ENCODE measurements at regions not wholly inside any gene's neighbourhood (a gene's known extent, or its start where the extent isn't known, plus 50 kb on each side); places are given as distances from the start of the nearest gene placed in this dataset.

- TF ChIP-seq CTCF (IDR thresholded peaks at IDR 0.05; ENCODE audit: low read depth, low read length) (no peak), POLR2A (IDR thresholded peaks at IDR 0.05; ENCODE audit: extremely low read depth, insufficient read length) (no peak), MYC (IDR thresholded peaks at IDR 0.05; ENCODE audit: low read depth, low read length) (no peak), MAX (IDR thresholded peaks at IDR 0.05; ENCODE audit: low read depth, low read length) (no peak)
- no peak overlapping the region for H3K4me3 ChIP-seq (ENCODE audit: low read depth, low read length)
- no peak for DNase-seq (ENCODE audit: low read depth)
These were observed 113.0 kb upstream of the TMPRSS2 start for GRCh38 chr21:41620982-41621381.

- no peak for TF ChIP-seq MAX (IDR thresholded peaks at IDR 0.05; ENCODE audit: low read depth, low read length)
- no peak for TF ChIP-seq POLR2A (IDR thresholded peaks at IDR 0.05; ENCODE audit: extremely low read depth, insufficient read length)
- no peak for TF ChIP-seq CTCF (IDR thresholded peaks at IDR 0.05; ENCODE audit: low read depth, low read length)
- no peak for TF ChIP-seq MYC (IDR thresholded peaks at IDR 0.05; ENCODE audit: low read depth, low read length)
- H3K4me3 ChIP-seq (ENCODE audit: low read depth, low read length): no peak overlapping the region
- DNase-seq (ENCODE audit: low read depth): no peak
These were observed 112.6 kb upstream of the TMPRSS2 start for GRCh38 chr21:41620541-41620940.

GRCh38 chr21:41616031-41616591 lies 108.2 kb upstream of the TMPRSS2 start:
- no peak overlapping the region for H3K4me3 ChIP-seq (ENCODE audit: low read depth, low read length)
- no peak for DNase-seq (ENCODE audit: low read depth)
- TF ChIP-seq MYC (IDR thresholded peaks at IDR 0.05; ENCODE audit: low read depth, low read length) (no peak), CTCF (IDR thresholded peaks at IDR 0.05; ENCODE audit: low read depth, low read length) (no peak), POLR2A (IDR thresholded peaks at IDR 0.05; ENCODE audit: extremely low read depth, insufficient read length) (no peak), MAX (IDR thresholded peaks at IDR 0.05; ENCODE audit: low read depth, low read length) (no peak)

GRCh38 chr21:41615613-41616012 lies 107.7 kb upstream of the TMPRSS2 start:
- DNase-seq (ENCODE audit: low read depth): no peak
- no peak for TF ChIP-seq MYC (IDR thresholded peaks at IDR 0.05; ENCODE audit: low read depth, low read length)
- no peak for TF ChIP-seq CTCF (IDR thresholded peaks at IDR 0.05; ENCODE audit: low read depth, low read length)
- no peak for TF ChIP-seq MAX (IDR thresholded peaks at IDR 0.05; ENCODE audit: low read depth, low read length)
- TF ChIP-seq POLR2A (IDR thresholded peaks at IDR 0.05; ENCODE audit: extremely low read depth, insufficient read length): no peak
- no peak overlapping the region for H3K4me3 ChIP-seq (ENCODE audit: low read depth, low read length)

GRCh38 chr21:41614511-41614910 lies 106.6 kb upstream of the TMPRSS2 start:
- TF ChIP-seq POLR2A (IDR thresholded peaks at IDR 0.05; ENCODE audit: extremely low read depth, insufficient read length) (no peak), CTCF (IDR thresholded peaks at IDR 0.05; ENCODE audit: low read depth, low read length) (no peak), MAX (IDR thresholded peaks at IDR 0.05; ENCODE audit: low read depth, low read length) (no peak), MYC (IDR thresholded peaks at IDR 0.05; ENCODE audit: low read depth, low read length) (no peak)
- H3K4me3 ChIP-seq (ENCODE audit: low read depth, low read length): no peak overlapping the region
- DNase-seq (ENCODE audit: low read depth): no peak

Data from NB4 (cell line).